HEK293 (cell line): ENCODE measurements at regions not wholly inside any gene's neighbourhood (a gene's known extent, or its start where the extent isn't known, plus 50 kb on each side); places are given as distances from the start of the nearest gene placed in this dataset.

Source experiments
- CTCF ChIA-PET: fragments of 350-600 bp; formaldehyde crosslinking; extraction: SDS; loops from one replicate; lab custom pipeline; 2021; ENCODE audit warnings: antibody characterized with exemption; lab: Yijun Ruan, JAX
- POLR2A ChIA-PET: fragments of 300-600 bp; formaldehyde crosslinking; extraction: SDS; loops from one replicate; lab custom pipeline; 2020; ENCODE audit warnings: antibody characterized with exemption, inconsistent platforms; lab: Yijun Ruan, JAX
- H3K27ac ChIP-seq: fragments of 200-500 bp; sonication (Bioruptor generic); 2 replicates; pipeline ENCODE4 v1.5.1; 2014; ENCODE audit warnings: low read depth, low read length, control low read depth, inconsistent platforms; ENCODE audit errors: extremely low read depth
- H3K36me3 ChIP-seq, 2 experiments: fragments of 200-500 bp in 1 of 2; sonication (Bioruptor generic) in 1 of 2; 1 replicate in 1 of 2; 2 replicates in 1 of 2; pipeline ENCODE4 v1.5.1; 2014 to 2017; ENCODE audit warnings: inconsistent platforms in 2 of 2, low read length in 2 of 2; ENCODE audit not compliant: control insufficient read depth in 2 of 2, insufficient read depth in 1 of 2
- H3K4me1 ChIP-seq: fragments of 200-500 bp; sonication (Bioruptor generic); 2 replicates; pipeline ENCODE4 v1.5.1; 2014; ENCODE audit warnings: mild to moderate bottlenecking, low read length, inconsistent platforms; ENCODE audit not compliant: control insufficient read depth, insufficient read depth
- H3K4me3 ChIP-seq: 2 replicates; pipeline ENCODE4 v1.5.1; 2011; ENCODE audit warnings: low read depth, mild to moderate bottlenecking, control low read depth, low read length, moderate library complexity
- H3K9me3 ChIP-seq: fragments of 200-500 bp; sonication (Bioruptor generic); 2 replicates; pipeline ENCODE4 v1.5.1; 2014; ENCODE audit warnings: low read depth, low read length, inconsistent platforms; ENCODE audit not compliant: control insufficient read depth, insufficient read depth
- BCL11A ChIP-seq: fragments of 450-650 bp; formaldehyde crosslinking; IDR thresholded peaks from 2 replicates; pipeline ENCODE4 v1.5.1; 2016; ENCODE audit warnings: low read depth, missing biosample characterization, missing genetic modification characterization
- GLIS1 ChIP-seq: fragments of 450-650 bp; formaldehyde crosslinking; IDR thresholded peaks from 2 replicates; pipeline ENCODE4 v1.5.1; 2016; ENCODE audit warnings: missing biosample characterization, missing genetic modification characterization
- MEIS1 ChIP-seq: sonication (generic); formaldehyde crosslinking; IDR thresholded peaks from 2 replicates; pipeline ENCODE4 v1.8.1; 2022; ENCODE audit warnings: missing genetic modification reagents, mild to moderate bottlenecking, borderline replicate concordance
- OVOL3 ChIP-seq: fragments of 450-650 bp; formaldehyde crosslinking; IDR thresholded peaks from 2 replicates; pipeline ENCODE4 v1.5.1; 2016; ENCODE audit warnings: missing biosample characterization, missing genetic modification characterization
- PRDM2 ChIP-seq: fragments of 450-650 bp; formaldehyde crosslinking; IDR thresholded peaks from 2 replicates; pipeline ENCODE4 v1.5.1; 2016; ENCODE audit warnings: missing biosample characterization, missing genetic modification characterization, borderline replicate concordance
- REST ChIP-seq: fragments of 450-650 bp; formaldehyde crosslinking; IDR thresholded peaks from 2 replicates; pipeline ENCODE4 v1.5.1; 2016; ENCODE audit warnings: missing biosample characterization, missing genetic modification characterization
- SP7 ChIP-seq: fragments of 450-650 bp; formaldehyde crosslinking; IDR thresholded peaks from 2 replicates; pipeline ENCODE4 v1.5.1; 2016; ENCODE audit warnings: missing biosample characterization, missing genetic modification characterization
- ZBTB17 ChIP-seq: fragments of 450-650 bp; formaldehyde crosslinking; IDR thresholded peaks from 2 replicates; pipeline ENCODE4 v1.5.1; 2016; ENCODE audit warnings: missing biosample characterization, missing genetic modification characterization
- ZBTB7A ChIP-seq: fragments of 450-650 bp; formaldehyde crosslinking; IDR thresholded peaks from 2 replicates; pipeline ENCODE4 v1.5.1; 2016; ENCODE audit warnings: low read depth, missing biosample characterization, missing genetic modification characterization
- ZFP41 ChIP-seq: fragments of 450-650 bp; formaldehyde crosslinking; IDR thresholded peaks from 2 replicates; pipeline ENCODE4 v1.5.1; 2016; ENCODE audit warnings: missing biosample characterization, missing genetic modification characterization, borderline replicate concordance
- ZNF10 ChIP-seq: fragments of 450-650 bp; formaldehyde crosslinking; IDR thresholded peaks from 2 replicates; pipeline ENCODE4 v1.5.1; 2017; ENCODE audit warnings: missing biosample characterization, missing genetic modification characterization
- ZNF132 ChIP-seq: fragments of 450-650 bp; formaldehyde crosslinking; IDR thresholded peaks from 2 replicates; pipeline ENCODE4 v1.5.1; 2017; ENCODE audit warnings: missing biosample characterization, missing genetic modification characterization, borderline replicate concordance
- ZNF140 ChIP-seq: fragments of 450-650 bp; formaldehyde crosslinking; IDR thresholded peaks from 2 replicates; pipeline ENCODE4 v1.5.1; 2016; ENCODE audit warnings: missing biosample characterization, missing genetic modification characterization
- ZNF155 ChIP-seq: fragments of 450-650 bp; formaldehyde crosslinking; IDR thresholded peaks from 2 replicates; pipeline ENCODE4 v1.5.1; 2016; ENCODE audit warnings: missing biosample characterization, missing genetic modification characterization
- ZNF169 ChIP-seq: fragments of 450-650 bp; formaldehyde crosslinking; IDR thresholded peaks from 2 replicates; pipeline ENCODE4 v1.5.1; 2016; ENCODE audit warnings: missing biosample characterization, missing genetic modification characterization
- ZNF302 ChIP-seq: fragments of 450-650 bp; formaldehyde crosslinking; IDR thresholded peaks from 2 replicates; pipeline ENCODE4 v1.5.1; 2016; ENCODE audit warnings: missing biosample characterization, missing genetic modification characterization, low read depth
- ZNF449 ChIP-seq: fragments of 450-650 bp; formaldehyde crosslinking; IDR thresholded peaks from 2 replicates; pipeline ENCODE4 v1.5.1; 2017; ENCODE audit warnings: missing biosample characterization, mild to moderate bottlenecking, missing genetic modification characterization, moderate library complexity
- ZNF501 ChIP-seq: fragments of 450-650 bp; formaldehyde crosslinking; IDR thresholded peaks from 2 replicates; pipeline ENCODE4 v1.5.1; 2016; ENCODE audit warnings: missing biosample characterization, missing genetic modification characterization
- ZNF580 ChIP-seq: fragments of 450-650 bp; formaldehyde crosslinking; IDR thresholded peaks from 2 replicates; pipeline ENCODE4 v1.5.1; 2016; ENCODE audit warnings: missing biosample characterization, missing genetic modification characterization
- ZNF76 ChIP-seq: fragments of 450-650 bp; formaldehyde crosslinking; IDR thresholded peaks from 2 replicates; pipeline ENCODE4; 2016; ENCODE audit warnings: low read depth, missing biosample characterization, missing genetic modification characterization, borderline replicate concordance
- ZNF785 ChIP-seq: fragments of 450-650 bp; formaldehyde crosslinking; IDR thresholded peaks from 2 replicates; pipeline ENCODE4 v1.5.1; 2016; ENCODE audit warnings: missing biosample characterization, missing genetic modification characterization
- ZSCAN16 ChIP-seq: fragments of 450-650 bp; formaldehyde crosslinking; IDR thresholded peaks from 2 replicates; pipeline ENCODE4 v1.5.1; 2016; ENCODE audit warnings: missing biosample characterization, missing genetic modification characterization
- ZSCAN4 ChIP-seq: fragments of 450-650 bp; formaldehyde crosslinking; IDR thresholded peaks from 2 replicates; pipeline ENCODE4 v1.5.1; 2017; ENCODE audit warnings: missing biosample characterization, missing genetic modification characterization

- Histone ChIP-seq H3K9me3 (no peaks in the 10 kb centered on the region), H3K4me1 (no peaks in the 10 kb centered on the region), H3K36me3 (no peaks in the 10 kb centered on the region), H3K4me3 (no peak overlapping the region), H3K27ac (no peak overlapping the region)
- POLR2A ChIA-PET, result no interaction called here
- TF ChIP-seq ZNF10 (tag by site-specific recombination) (no peak), REST (tag by site-specific recombination) (no peak), ZBTB17 (tag by site-specific recombination) (no peak), MEIS1 (CRISPR knock-in tag) (no peak), ZNF76 (no peak), OVOL3 (tag by site-specific recombination) (no peak), ZNF140 (tag by site-specific recombination) (no peak), SP7 (tag by site-specific recombination) (no peak), ZSCAN4 (tag by site-specific recombination) (no peak), ZNF501 (no peak), ZNF169 (tag by site-specific recombination) (no peak), ZSCAN16 (tag by site-specific recombination) (no peak), GLIS1 (no peak), PRDM2 (tag by site-specific recombination) (no peak)
- CTCF ChIA-PET, result interaction anchor here (0.7 to 1.1 kb wide), 2 partner anchors 32 to 132 kb away, joined by 3 read pairs; no protein-coding TSS in a partner anchor
Measured at GRCh38 chr12:127412866-127413265, 854.1 kb upstream of the TMEM132C start.

GRCh38 chr12:127414186-127414585 is 852.8 kb upstream of the TMEM132C start:
- no peaks in the 10 kb centered on the region for H3K4me1 ChIP-seq
- TF ChIP-seq ZNF302, result no peak
- TF ChIP-seq ZFP41 (tag by site-specific recombination), result no peak
- no peak for TF ChIP-seq ZNF449
- TF ChIP-seq ZBTB7A (tag by site-specific recombination), result no peak
- TF ChIP-seq ZNF580 (tag by site-specific recombination), result no peak
- no peak for TF ChIP-seq ZNF785
- no peak for TF ChIP-seq ZNF155 (tag by site-specific recombination)
- TF ChIP-seq ZNF132 (tag by site-specific recombination), result no peak
- TF ChIP-seq BCL11A (tag by site-specific recombination), result no peak
- TF ChIP-seq, all 188 proteins: peak for 0
- CTCF ChIA-PET, result no interaction called here
- Histone ChIP-seq H3K36me3 (no peaks in the 10 kb centered on the region), H3K4me3 (no peak overlapping the region), H3K27ac (no peak overlapping the region), H3K9me3 (no peaks in the 10 kb centered on the region)
- POLR2A ChIA-PET, result no interaction called here
